Glutamatergic neuron (in vitro differentiated cells): ENCODE measurements at regions not wholly inside any gene's neighbourhood (a gene's known extent, or its start where the extent isn't known, plus 50 kb on each side); places are given as distances from the start of the nearest gene placed in this dataset.

Source experiments
- DNase-seq: peaks from one replicate; pipeline ENCODE4 v3.0.0; 2022
- H3K27ac Mint-ChIP-seq: one replicate; pipeline ENCODE4 v1.8.0; 2020; ENCODE audit warnings: mild to moderate bottlenecking, mixed read lengths, inconsistent platforms; ENCODE audit not compliant: unreplicated experiment
- H3K27me3 Mint-ChIP-seq: one replicate; pipeline ENCODE4 v1.8.0; 2020; ENCODE audit warnings: mild to moderate bottlenecking, moderate library complexity, mixed read lengths, inconsistent platforms; ENCODE audit not compliant: unreplicated experiment
- H3K36me3 Mint-ChIP-seq: one replicate; pipeline ENCODE4 v1.8.0; 2020; ENCODE audit warnings: mild to moderate bottlenecking, mixed read lengths, inconsistent platforms; ENCODE audit not compliant: unreplicated experiment
- H3K4me1 Mint-ChIP-seq: one replicate; pipeline ENCODE4 v1.8.0; 2020; ENCODE audit warnings: mild to moderate bottlenecking, low read depth, mixed read lengths, inconsistent platforms; ENCODE audit not compliant: unreplicated experiment
- H3K4me3 Mint-ChIP-seq: one replicate; pipeline ENCODE4 v1.8.0; 2020; ENCODE audit warnings: mild to moderate bottlenecking, mixed read lengths, inconsistent platforms; ENCODE audit not compliant: unreplicated experiment
- H3K9me3 Mint-ChIP-seq: one replicate; pipeline ENCODE4 v1.8.0; 2020; ENCODE audit warnings: mild to moderate bottlenecking, moderate library complexity, mixed read lengths, inconsistent platforms; ENCODE audit not compliant: unreplicated experiment
- TF ChIP-seq, protein P1 (sequence below): fragments of 200-600 bp; sonication (generic); IDR thresholded peaks from one replicate; pipeline ENCODE4 v1.5.0; 2021; ENCODE audit not compliant: partially characterized antibody, unreplicated experiment

DNA sequence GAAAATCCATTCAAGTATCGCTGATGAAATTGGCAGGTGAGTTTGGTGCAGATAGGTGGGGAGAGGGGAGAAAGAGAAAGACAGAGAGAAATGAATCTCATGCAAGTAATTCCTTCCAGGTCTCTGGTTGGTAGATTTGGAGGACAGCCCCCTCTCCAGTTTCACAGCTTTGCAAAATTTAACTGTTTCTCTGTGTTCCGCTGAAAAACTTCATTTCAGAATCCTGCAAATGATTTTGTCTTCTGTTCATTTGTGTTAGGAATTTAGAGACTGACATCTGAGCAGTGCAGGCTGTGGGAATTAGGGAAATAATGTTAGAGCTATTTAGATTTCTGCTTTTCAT, 328.5 kb downstream of the FBXW7 start:
- peaks cover 3% of the 10 kb centered on the region for H3K9me3 Mint-ChIP-seq
- H3K4me3 Mint-ChIP-seq = peak overlapping the region; percentile 14
- TF ChIP-seq, protein P1, sequence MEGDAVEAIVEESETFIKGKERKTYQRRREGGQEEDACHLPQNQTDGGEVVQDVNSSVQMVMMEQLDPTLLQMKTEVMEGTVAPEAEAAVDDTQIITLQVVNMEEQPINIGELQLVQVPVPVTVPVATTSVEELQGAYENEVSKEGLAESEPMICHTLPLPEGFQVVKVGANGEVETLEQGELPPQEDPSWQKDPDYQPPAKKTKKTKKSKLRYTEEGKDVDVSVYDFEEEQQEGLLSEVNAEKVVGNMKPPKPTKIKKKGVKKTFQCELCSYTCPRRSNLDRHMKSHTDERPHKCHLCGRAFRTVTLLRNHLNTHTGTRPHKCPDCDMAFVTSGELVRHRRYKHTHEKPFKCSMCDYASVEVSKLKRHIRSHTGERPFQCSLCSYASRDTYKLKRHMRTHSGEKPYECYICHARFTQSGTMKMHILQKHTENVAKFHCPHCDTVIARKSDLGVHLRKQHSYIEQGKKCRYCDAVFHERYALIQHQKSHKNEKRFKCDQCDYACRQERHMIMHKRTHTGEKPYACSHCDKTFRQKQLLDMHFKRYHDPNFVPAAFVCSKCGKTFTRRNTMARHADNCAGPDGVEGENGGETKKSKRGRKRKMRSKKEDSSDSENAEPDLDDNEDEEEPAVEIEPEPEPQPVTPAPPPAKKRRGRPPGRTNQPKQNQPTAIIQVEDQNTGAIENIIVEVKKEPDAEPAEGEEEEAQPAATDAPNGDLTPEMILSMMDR = no peak
- no peaks in the 10 kb centered on the region for H3K36me3 Mint-ChIP-seq
- H3K27me3 Mint-ChIP-seq = peaks cover 1% of the 10 kb centered on the region
- H3K4me1 Mint-ChIP-seq = peaks cover 21% of the 10 kb centered on the region
- H3K27ac Mint-ChIP-seq = no peak overlapping the region
- DNase-seq = no peak

DNA sequence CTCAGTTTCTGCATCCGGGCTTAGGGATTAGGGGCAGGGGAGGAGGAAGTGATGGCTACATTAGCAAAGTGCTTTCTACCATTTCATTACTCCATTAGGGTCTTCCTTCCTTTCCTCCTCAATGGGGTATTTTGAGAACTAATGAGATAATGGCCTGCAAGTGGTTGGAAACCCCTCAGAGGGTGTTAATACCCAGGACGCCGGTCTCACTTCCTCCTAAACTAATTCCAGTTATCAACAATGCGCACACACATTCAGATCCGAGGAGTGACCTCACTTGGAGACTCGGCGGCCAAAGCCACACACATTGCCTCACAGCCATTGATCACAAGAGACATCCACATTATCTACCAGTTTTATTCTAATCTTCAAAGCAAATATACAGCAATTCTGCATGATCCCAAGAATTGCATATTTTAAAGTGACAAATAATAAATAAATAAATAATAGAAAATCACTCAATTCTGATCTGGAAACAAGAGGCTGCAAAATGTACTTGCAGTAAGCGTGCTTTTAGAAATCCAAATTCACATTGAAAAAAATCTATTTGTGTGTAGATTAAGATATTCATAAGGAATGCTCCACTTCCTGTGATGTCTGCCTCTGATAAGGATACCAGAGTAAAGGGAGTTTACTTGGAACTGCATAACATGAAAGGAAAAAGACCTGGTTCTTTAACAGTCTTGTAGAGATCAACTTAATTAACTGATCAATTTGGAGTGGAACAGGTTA, 329.1 kb downstream of the FBXW7 start:
- Mint-ChIP-seq H3K36me3 (no peaks in the 10 kb centered on the region), H3K27me3 (no peaks in the 10 kb centered on the region), H3K9me3 (no peaks in the 10 kb centered on the region), H3K4me3 (peak overlapping the region; percentile 14), H3K27ac (no peak overlapping the region), H3K4me1 (peaks cover 16% of the 10 kb centered on the region)
- TF ChIP-seq, protein P1 = no peak
- peak; percentile 27 for DNase-seq

DNA sequence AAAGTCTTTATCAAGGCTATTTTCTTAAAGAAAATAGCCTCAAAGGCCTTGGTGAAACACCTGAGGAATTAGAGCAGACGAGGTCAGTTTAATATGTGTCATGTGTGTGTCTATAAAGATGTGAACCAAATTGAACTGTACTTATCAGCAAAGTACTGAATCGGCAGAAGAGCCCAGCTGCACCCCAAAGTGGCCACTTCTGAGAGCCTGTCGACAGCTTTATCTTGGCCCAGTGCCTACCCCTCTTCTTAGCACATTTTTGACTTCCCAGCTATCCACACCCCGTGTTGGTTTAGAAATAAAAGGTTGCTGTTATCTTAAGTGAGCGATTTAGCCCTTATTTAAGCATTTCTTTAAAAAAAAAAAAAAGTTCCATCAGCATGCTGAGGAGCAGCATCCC, 329.7 kb downstream of the FBXW7 start:
- peaks cover 16% of the 10 kb centered on the region for H3K4me1 Mint-ChIP-seq
- no peak overlapping the region for H3K4me3 Mint-ChIP-seq
- TF ChIP-seq, protein P1 = no peak
- no peak for DNase-seq
- no peaks in the 10 kb centered on the region for H3K27me3 Mint-ChIP-seq
- no peaks in the 10 kb centered on the region for H3K9me3 Mint-ChIP-seq
- H3K27ac Mint-ChIP-seq = no peak overlapping the region
- no peaks in the 10 kb centered on the region for H3K36me3 Mint-ChIP-seq

DNA sequence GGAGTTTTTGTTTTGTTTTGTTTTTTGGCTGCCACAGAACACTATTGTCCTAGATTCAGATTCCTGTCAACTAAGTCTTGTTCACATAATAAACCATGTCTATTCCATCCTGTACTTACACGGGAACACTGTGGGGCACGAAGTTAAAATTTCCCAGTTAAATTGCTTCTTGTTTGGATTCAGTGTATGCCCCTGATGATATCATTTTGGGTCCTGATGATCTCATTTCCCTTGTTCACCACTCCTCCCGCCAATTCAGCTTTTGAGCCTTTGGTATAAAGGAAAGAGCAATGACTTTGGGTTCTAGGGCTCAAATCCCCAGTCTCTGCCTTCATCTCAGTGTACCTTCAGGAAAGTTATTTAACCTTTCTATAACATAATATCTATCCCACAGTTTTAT, 333.5 kb downstream of the FBXW7 start:
- H3K4me1 Mint-ChIP-seq = peaks cover 5% of the 10 kb centered on the region
- no peak for DNase-seq
- no peak overlapping the region for H3K27ac Mint-ChIP-seq
- no peak overlapping the region for H3K4me3 Mint-ChIP-seq
- TF ChIP-seq, protein P1 = no peak
- H3K27me3 Mint-ChIP-seq = no peaks in the 10 kb centered on the region
- H3K36me3 Mint-ChIP-seq = no peaks in the 10 kb centered on the region
- H3K9me3 Mint-ChIP-seq = no peaks in the 10 kb centered on the region

DNA sequence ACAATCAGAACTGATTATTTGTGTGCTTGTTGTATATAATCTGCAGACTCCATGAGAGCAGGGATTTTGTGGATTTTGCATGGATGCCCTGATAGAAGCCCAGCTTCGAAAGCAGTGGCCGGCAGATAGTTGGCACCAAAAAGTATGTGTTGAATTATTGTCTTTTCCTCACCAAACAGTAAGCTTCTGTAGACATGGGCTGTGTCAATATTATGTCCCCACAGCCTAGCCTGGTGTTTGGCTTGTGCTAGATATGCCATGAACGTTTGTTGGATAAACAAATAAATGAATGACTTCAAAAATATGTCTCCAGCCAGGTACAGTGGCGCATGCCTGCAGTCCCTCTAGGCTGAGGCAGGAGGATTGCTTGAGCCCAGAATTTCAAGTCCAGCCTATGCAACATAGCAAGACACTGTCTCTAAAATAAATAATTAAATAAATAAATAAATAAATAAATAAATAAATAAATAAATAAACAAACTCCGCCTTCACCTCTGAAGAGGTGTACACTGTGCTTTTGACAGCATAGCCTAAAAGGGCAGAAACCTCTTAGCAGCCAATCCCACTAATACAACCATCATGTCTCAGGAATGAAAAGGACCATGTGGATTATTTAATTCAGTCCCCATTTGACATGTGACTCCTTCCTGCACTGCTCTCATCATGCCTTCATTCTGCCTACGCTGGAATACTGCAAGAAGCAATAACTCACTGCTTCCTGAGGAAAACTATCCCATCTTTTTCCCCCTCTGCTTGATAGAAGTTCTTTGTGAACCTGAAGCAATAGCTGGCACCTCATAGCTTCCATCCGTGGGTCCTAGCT, 335.2 kb downstream of the FBXW7 start:
- H3K9me3 Mint-ChIP-seq = no peaks in the 10 kb centered on the region
- H3K4me1 Mint-ChIP-seq = peaks cover 1% of the 10 kb centered on the region
- no peaks in the 10 kb centered on the region for H3K36me3 Mint-ChIP-seq
- no peak overlapping the region for H3K27ac Mint-ChIP-seq
- TF ChIP-seq, protein P1 = no peak
- H3K27me3 Mint-ChIP-seq = no peaks in the 10 kb centered on the region
- H3K4me3 Mint-ChIP-seq = no peak overlapping the region
- no peak for DNase-seq
